ENCODE measurements at regions not wholly inside any gene's neighbourhood (a gene's known extent, or its start where the extent isn't known, plus 50 kb on each side); places are given as distances from the start of the nearest gene placed in this dataset.

DNA sequence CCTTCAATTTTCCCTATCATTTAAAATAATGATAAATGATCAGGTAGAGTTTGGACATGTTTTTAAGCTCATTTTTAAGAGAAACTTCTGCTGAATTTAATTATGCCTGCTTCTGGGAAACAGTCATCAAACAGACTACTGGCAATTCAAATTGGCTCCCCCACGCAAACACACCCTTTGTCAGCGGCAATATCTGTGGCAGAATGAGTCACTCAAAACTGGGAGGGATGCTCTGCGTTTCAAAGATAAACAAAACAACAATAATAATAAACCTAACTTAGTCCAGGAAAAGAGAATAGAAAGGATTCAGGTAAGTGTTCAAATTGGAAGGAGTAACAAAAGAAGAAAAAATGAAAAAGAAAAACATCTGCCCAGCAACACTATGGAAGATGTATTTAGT lies 108.1 kb upstream of the ERCC4 start:
- Histone ChIP-seq H2AFZ (ENCODE audit: low read depth, low read length) (no peak overlapping the region), H3K4me1 (ENCODE audit: control insufficient read depth, extremely low read depth, insufficient read depth, low read length) (no peaks in the 10 kb centered on the region), H3K9me1 (replicated peaks; ENCODE audit: control insufficient read depth, extremely low read depth, insufficient read depth, low read length) (no peaks in the 10 kb centered on the region), H3K27me3 (ENCODE audit: control insufficient read depth in 2 of 2, insufficient read depth in 2 of 2, low read length in 2 of 2) (no peaks in the 10 kb centered on the region), H3K4me3 (replicated peaks in 1 of 3; ENCODE audit: insufficient read depth in 1 of 3, low read depth in 1 of 3, low read length in 3 of 3) (no peak overlapping the region), H3K27ac (ENCODE audit: insufficient read depth, low read depth, low read length) (no peak overlapping the region), H4K20me1 (replicated peaks; ENCODE audit: control insufficient read depth, extremely low read depth, insufficient read depth, low read length) (no peaks in the 10 kb centered on the region), H3K9me3 (replicated peaks; ENCODE audit: control insufficient read depth, insufficient read depth, low read length) (no peaks in the 10 kb centered on the region), H3K4me2 (ENCODE audit: insufficient read depth, low read length) (no peak overlapping the region), H3K9ac (replicated peaks; ENCODE audit: extremely low read depth, insufficient read depth, low read length) (no peak overlapping the region), H3K79me2 (ENCODE audit: control insufficient read depth, insufficient read depth, low read length) (no peaks in the 10 kb centered on the region), H3K36me3 (ENCODE audit: control insufficient read depth in 2 of 2, extremely low read depth in 1 of 2, insufficient read depth in 2 of 2, low read length in 2 of 2) (no peaks in the 10 kb centered on the region)
- dilution Hi-C loops (cut with MboI; ENCODE audit: extremely low pct_ligation_motif_present, low sequenced_read_pairs) = no loop called here
- FAIRE-seq (no peak), DNase-seq (ENCODE audit: low read depth, low spot score) (no peak)
- ChIA-PET POLR2A (no interaction called here), CTCF (no interaction called here)
- no TSS peak for BruUV-seq (replicated peaks)
- intact Hi-C loops (cut with micrococcal nuclease) = no loop called here
- TF ChIP-seq, protein P1, sequence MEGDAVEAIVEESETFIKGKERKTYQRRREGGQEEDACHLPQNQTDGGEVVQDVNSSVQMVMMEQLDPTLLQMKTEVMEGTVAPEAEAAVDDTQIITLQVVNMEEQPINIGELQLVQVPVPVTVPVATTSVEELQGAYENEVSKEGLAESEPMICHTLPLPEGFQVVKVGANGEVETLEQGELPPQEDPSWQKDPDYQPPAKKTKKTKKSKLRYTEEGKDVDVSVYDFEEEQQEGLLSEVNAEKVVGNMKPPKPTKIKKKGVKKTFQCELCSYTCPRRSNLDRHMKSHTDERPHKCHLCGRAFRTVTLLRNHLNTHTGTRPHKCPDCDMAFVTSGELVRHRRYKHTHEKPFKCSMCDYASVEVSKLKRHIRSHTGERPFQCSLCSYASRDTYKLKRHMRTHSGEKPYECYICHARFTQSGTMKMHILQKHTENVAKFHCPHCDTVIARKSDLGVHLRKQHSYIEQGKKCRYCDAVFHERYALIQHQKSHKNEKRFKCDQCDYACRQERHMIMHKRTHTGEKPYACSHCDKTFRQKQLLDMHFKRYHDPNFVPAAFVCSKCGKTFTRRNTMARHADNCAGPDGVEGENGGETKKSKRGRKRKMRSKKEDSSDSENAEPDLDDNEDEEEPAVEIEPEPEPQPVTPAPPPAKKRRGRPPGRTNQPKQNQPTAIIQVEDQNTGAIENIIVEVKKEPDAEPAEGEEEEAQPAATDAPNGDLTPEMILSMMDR (IDR thresholded peaks at IDR 0.05; ENCODE audit: extremely low read depth in 1 of 2, insufficient read depth in 1 of 2, low read depth in 1 of 2, low read length in 2 of 2) = no peak
- no peak for TF ChIP-seq EZH2 (IDR thresholded peaks at IDR 0.05; ENCODE audit: borderline replicate concordance, low read depth, low read length, severe bottlenecking)
- TF ChIP-seq, protein P2, sequence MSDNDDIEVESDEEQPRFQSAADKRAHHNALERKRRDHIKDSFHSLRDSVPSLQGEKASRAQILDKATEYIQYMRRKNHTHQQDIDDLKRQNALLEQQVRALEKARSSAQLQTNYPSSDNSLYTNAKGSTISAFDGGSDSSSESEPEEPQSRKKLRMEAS (IDR thresholded peaks at IDR 0.05; ENCODE audit: insufficient read depth, insufficient read length) = no peak
- TF ChIP-seq POLR2AphosphoS5 (IDR thresholded peaks at IDR 0.05; ENCODE audit: insufficient read depth, low read depth, low read length) = no peak
- TF ChIP-seq JUN (IDR thresholded peaks at IDR 0.05; ENCODE audit: borderline replicate concordance, insufficient read depth, insufficient read length, low read depth) = no peak
- no peak for TF ChIP-seq MYC (IDR thresholded peaks at IDR 0.05; ENCODE audit: low read depth, low read length)
- no peak for TF ChIP-seq POLR2A (IDR thresholded peaks at IDR 0.05; ENCODE audit: low read depth, low read length)
- no peak for TF ChIP-seq FOS (IDR thresholded peaks at IDR 0.05; ENCODE audit: borderline replicate concordance, insufficient read depth, low read length)
- no peak for TF ChIP-seq GATA2 (IDR thresholded peaks at IDR 0.05; ENCODE audit: insufficient read depth, insufficient read length, low read depth, low read length)

Data from endothelial cell of umbilical vein (primary cell).